A673 (cell line): ENCODE measurements at regions not wholly inside any gene's neighbourhood (a gene's known extent, or its start where the extent isn't known, plus 50 kb on each side); places are given as distances from the start of the nearest gene placed in this dataset.

Experiments
- CTCF ChIP-seq: fragments of 300-800, 200-600 bp; sonication (generic); conservative IDR thresholded peaks from 2 replicates; pipeline ENCODE4 v1.5.1; 2017; ENCODE audit warnings: low read depth, mild to moderate bottlenecking, antibody characterized with exemption, low read length, moderate library complexity, mixed read lengths
- EZH2 ChIP-seq: fragments of 200-600 bp; sonication (generic); IDR thresholded peaks from 2 replicates; pipeline ENCODE4 v1.6.1; 2017; ENCODE audit warnings: borderline replicate concordance, low read depth, mild to moderate bottlenecking, mixed read lengths, antibody characterized with exemption, low read length; ENCODE audit not compliant: poor library complexity, severe bottlenecking

- no peak for TF ChIP-seq CTCF
- no peak for TF ChIP-seq EZH2
These were observed 167.3 kb downstream of the TRMT11 start for GRCh38 chr6:126153661-126154060.
